ENCODE measurements at regions not wholly inside any gene's neighbourhood (a gene's known extent, or its start where the extent isn't known, plus 50 kb on each side); places are given as distances from the start of the nearest gene placed in this dataset.

- no peak for TF ChIP-seq SREBF2 (IDR thresholded peaks at IDR 0.05; ENCODE audit: low read length)
- no peak for TF ChIP-seq CTCF (IDR thresholded peaks at IDR 0.05 in 2 of 3, conservative IDR thresholded peaks at IDR 0.05 in 1 of 3; ENCODE audit: control insufficient read depth in 2 of 3, extremely low read depth in 1 of 3, insufficient read depth in 1 of 3, low read depth in 3 of 3, low read length in 3 of 3)
These were observed 97.3 kb upstream of the MARK1 start for GRCh38 chr1:220430586-220430985.
